ENCODE measurements at regions not wholly inside any gene's neighbourhood (a gene's known extent, or its start where the extent isn't known, plus 50 kb on each side); places are given as distances from the start of the nearest gene placed in this dataset.
"Not testable (repeated sequence)": the region's sequence is repeated elsewhere in the genome, so short reads cannot be mapped to it uniquely, and the experiment has no call there.

- no peak for DNase-seq
Observed at GRCh38 chr5:15012061-15012460, 140.5 kb upstream of the ANKH start.

DNA sequence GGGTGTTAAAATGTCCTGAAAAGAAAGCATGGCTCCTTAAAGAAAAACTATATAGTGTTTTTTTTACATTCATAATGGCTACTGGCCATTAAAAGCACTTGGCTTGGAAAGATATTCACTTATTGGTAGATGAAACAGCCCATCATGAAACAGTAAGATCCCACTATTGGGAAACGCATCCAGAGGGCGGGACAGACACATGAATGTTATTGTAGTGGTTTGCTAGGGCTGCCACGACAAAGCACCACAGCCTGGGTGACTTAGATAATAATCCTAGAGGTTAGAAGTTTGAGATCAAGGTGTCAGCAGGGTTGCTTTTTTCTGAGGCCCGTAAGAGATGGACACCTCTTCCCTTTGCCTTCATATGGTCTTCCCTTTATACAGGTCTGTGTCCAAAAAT, 139.4 kb upstream of the ANKH start:
- DNase-seq = no peak

GRCh38 chr5:15009420-15009819, 137.8 kb upstream of the ANKH start:
- no peak for DNase-seq

- DNase-seq = no peak
Observed at GRCh38 chr5:15008921-15009320, 137.3 kb upstream of the ANKH start.

DNA sequence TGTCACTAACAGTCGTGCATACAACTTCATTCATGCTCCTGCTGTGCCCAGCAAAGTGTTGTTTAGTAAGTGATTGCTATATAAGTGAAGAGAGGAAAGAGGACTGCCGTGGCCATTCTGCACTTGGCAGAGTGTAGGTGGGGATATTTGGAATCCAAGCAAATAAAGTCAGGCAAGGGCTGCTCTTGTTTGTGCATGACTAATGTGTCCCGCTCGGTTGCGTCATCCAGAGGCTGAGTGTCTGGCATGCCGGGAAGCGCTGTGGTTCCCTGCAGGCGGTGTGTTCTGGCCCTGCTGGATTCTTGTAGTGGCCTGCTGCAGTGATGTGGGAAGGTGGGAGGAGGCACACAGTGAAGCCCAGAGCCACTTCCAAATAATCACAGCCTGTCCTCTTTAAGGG, 136.9 kb upstream of the ANKH start:
- DNase-seq = no peak

- DNase-seq = no peak
Observed at GRCh38 chr5:15007646-15008045, 136.1 kb upstream of the ANKH start.

DNA sequence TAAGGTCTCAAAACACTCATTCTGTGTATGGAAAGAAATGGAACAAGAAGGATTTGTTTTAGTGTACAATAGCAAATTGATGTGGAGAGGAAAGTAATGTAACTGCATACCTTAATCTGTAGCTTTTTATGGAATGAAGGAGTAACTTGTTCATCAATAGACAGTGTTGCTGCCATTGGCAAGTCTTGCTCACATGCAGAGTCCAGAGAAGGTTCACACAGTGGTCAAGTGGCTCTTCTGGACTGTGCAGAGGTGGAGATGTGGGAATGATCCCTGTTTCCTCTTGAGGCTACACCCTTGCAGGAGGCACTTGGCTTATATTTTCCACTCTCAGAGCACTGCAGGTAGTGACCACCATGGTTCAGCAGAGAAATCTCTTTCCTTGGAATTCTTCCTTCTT, 132.9 kb upstream of the ANKH start:
- no peak for DNase-seq

DNA sequence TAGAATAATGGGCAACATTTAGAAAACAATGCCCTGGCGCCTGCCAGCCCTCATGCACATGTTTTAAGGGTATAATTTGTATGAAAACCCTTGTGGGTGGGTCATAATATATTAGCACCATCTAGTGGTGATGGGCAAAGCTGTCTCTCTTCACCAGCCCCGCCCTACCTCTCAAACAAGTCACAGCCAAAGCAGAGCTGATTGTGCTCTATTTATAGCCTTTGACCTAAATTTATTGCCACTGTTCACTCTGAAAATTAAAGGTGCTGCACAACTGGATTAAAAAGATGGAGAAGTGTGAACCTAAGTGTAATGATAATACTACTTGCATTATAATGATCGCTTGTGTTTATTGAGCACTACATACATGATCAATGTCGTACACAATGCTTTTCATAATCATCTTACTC, 131.9 kb upstream of the ANKH start:
- DNase-seq = no peak

DNA sequence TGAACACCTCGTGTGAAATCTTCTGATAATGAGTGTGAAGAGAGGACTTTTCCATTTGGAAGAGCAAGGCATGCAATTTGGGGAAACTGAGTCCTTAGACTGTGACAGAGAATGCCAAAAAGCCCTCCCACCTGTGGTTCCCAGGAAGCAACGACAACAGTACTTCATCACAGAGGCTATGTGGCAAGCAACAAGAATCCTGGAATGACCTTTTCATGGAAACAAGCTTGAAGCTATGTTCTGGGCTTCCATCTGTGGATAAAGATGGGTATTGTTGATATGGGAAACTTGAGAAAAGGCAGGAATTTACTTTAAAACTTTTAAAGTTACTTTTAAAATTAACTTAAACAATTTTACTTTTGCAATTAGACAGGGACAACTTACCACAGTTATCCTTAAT, 131.2 kb upstream of the ANKH start:
- DNase-seq = no peak

- DNase-seq = no peak
Observed at GRCh38 chr5:15002173-15002572, 130.6 kb upstream of the ANKH start.

GRCh38 chr5:15001517-15001916, 129.9 kb upstream of the ANKH start:
- no peak for DNase-seq

- no peak for DNase-seq
Observed at GRCh38 chr5:14998491-14998890, 126.9 kb upstream of the ANKH start.

DNA sequence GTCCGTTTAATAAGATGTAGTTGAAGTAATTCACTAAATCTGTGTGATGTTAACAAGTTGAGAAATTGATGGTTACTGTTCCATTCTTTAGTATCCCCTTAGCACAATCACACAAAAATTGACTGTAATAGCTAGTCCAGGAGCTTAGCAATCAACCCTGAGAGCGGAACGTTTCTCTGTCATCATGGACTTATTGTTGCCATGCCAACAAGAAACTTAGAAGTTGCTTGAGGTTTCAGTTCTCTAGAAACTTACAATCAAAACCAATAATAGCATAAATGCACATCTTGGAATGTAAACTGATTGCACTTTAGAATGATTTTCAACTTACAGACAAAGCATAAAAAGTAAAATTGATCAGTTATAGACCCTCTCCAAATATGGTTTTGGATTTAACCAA, 125.4 kb upstream of the ANKH start:
- DNase-seq = no peak

GRCh38 chr5:14995229-14995628, 123.7 kb upstream of the ANKH start:
- DNase-seq = no peak

GRCh38 chr5:14993459-14994133, 122.0 kb upstream of the ANKH start:
- DNase-seq = peak; percentile 14

DNA sequence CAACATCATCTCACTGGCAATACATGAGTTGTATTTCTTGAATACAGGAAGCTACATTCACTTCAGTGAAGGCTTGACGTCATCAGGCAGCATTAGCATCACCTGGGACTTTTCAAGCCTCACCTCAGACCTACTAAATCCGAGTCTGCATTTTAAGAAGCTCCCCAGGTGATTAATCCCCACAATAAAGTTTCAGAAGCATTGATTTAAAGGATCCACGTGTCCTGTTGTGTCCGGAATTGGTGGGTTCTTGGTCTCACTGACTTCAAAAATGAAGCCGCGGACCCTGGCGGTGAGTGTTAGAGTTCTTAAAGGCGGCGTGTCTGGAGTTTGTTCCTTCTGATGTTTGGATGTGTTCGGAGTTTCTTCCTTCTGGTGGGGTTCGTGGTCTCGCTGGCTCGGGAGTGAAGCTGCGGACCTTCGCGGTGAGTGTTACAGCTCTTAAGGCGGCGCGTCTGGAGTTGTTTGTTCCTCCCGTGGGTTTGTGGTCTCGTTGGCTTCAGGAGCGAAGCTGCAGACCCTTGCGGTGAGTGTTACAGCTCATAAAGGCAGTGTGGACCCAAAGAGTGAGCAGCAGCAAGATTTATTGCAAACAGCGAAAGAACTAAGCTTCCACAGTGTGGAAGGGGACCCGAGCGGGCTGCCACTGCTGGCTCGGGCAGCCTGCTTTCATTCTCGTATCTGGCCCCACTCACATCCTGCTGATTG, 121.3 kb upstream of the ANKH start:
- not testable (repeated sequence) for DNase-seq

- DNase-seq = no peak
Observed at GRCh38 chr5:14988223-14988622, 116.6 kb upstream of the ANKH start.

DNA sequence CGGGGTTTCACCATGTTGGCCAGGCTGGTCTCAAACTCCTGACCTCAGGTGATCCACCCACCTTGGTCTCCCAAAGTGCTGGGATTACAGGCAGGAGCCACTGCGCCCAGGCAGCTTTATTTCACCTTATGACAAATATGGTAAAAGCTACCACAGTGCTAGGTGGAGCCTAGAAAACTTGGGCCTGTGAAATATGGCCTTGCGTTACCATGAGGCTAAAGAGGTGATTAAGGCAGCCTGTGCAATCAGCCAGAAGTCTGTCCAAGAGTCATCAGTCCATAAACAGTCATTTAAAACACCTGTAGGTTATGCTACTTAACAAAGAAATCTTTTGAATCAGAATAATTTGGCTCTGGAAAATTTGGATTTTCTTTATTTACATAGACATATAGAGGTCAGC, 114.8 kb upstream of the ANKH start:
- DNase-seq = no peak

GRCh38 chr5:14983666-14984441, 112.3 kb upstream of the ANKH start:
- DNase-seq = no peak

GRCh38 chr5:14980698-14981097, 109.1 kb upstream of the ANKH start:
- no peak for DNase-seq

DNA sequence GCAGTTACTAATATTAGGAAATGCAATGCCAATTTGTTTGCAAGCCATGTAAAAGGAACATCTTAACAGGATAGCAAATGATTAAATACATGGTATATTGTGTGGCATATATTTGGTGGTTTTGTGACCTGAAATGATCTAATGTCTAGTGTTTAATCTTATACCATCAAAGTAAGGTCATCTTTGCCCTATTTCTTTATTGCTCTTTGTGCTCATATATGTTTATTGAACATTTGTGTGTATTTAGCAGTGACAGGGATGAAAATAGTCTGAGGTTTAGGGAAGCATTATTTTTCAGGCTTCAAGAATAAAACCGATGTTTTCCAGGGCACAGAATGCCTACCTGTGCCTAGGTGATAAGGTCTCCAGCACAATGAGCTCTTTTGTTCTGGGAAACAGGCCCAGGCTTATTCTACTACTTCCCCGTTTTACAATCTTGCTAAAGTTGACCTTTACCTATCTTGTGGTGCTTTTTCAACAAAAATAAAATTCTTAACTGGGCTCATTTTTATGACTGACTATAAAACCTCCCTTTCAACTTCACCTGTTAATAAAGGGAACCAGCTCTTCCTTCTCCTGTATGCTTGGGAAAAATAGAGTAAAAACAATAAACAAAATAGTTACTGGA, 105.6 kb upstream of the ANKH start:
- DNase-seq = no peak

DNA sequence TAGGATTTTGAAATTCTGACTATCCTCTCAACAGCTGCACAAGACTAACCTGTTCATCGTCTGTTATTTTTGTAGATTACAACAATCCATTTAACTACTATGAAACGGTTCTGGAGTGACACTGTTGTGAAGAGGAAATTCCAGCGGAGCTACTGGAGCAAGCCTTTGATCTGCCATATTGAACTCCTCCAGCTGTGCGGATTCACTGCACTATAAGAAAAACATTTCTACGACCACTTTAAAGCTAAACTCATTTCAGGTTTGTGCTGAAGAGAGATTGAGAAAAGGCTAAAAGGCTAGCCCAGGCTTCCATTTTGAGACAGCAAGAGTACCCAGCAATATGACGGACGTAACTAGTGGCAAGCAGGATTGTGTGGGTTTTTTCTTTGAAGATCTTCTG, 104.9 kb upstream of the ANKH start:
- DNase-seq = no peak

DNA sequence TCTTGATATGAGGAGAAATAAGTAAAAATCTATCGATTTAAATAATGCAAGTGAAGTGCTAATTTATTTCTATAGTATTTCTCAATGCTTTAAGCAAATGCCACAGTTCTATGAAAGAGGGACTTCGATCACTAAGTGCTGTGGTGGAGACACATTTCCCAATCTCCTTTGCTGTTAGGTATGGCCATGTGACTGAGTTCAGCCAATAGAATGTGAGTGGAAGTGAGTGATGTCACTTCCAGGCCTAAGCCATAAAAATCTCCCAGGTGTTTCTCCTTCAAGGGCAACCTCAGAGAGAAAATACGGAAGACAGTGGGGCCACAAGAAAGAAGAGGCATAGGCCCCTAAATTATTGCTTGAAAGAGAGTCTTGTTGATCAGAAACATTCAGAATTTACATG, 100.3 kb upstream of the ANKH start:
- DNase-seq = no peak

DNA sequence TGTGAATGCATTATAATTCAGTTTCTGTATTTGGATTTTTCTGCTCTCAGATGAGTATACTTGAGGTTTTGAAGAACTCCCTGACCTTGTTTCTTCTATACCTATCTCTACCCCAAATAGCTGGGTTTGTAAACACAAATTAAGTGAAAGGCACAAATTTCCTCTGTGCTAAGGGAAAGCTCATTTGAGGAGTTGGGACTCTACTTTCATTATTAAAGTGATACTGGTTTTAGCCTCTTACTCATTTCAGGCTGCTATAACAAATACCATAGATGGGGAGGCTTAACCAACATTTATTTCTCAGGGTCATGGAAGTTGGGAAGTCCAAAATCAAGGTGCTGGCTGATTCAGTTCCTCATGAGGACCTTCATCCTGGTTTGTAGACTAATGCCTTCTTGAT, 97.2 kb upstream of the ANKH start:
- DNase-seq = no peak

Data from activated gamma-delta T cell (primary cell).